IPS-20b (cell line): ENCODE measurements at regions not wholly inside any gene's neighbourhood (a gene's known extent, or its start where the extent isn't known, plus 50 kb on each side); places are given as distances from the start of the nearest gene placed in this dataset.

Source experiments
- H3K27ac ChIP-seq: one replicate; pipeline ENCODE4 v1.5.1; 2013; ENCODE audit warnings: low read length
- H3K27me3 ChIP-seq: 2 replicates; pipeline ENCODE4 v1.6.1; 2013; ENCODE audit warnings: mild to moderate bottlenecking, low read length, inconsistent platforms; ENCODE audit not compliant: insufficient read depth
- H3K36me3 ChIP-seq: 2 replicates; pipeline ENCODE4 v1.6.1; 2013; ENCODE audit warnings: low read depth, mild to moderate bottlenecking, inconsistent platforms, low read length, moderate library complexity; ENCODE audit not compliant: insufficient read depth
- H3K4me1 ChIP-seq: 2 replicates; pipeline ENCODE4 v1.6.1; 2013; ENCODE audit warnings: mild to moderate bottlenecking, control low read depth, inconsistent platforms, low read length, moderate library complexity; ENCODE audit not compliant: insufficient read depth
- H3K4me3 ChIP-seq: 2 replicates; pipeline ENCODE4 v1.5.1; 2013; ENCODE audit warnings: mild to moderate bottlenecking, low read length, inconsistent platforms
- H3K9ac ChIP-seq: 2 replicates; pipeline ENCODE4 v1.6.1; 2013; ENCODE audit warnings: low read depth, mild to moderate bottlenecking, inconsistent platforms, low read length, moderate library complexity
- H3K9me3 ChIP-seq: 2 replicates; pipeline ENCODE4 v1.6.1; 2013; ENCODE audit warnings: mild to moderate bottlenecking, low read depth, low read length, inconsistent platforms; ENCODE audit not compliant: insufficient read depth

- Histone ChIP-seq H3K36me3 (no peaks in the 10 kb centered on the region), H3K9ac (no peak overlapping the region), H3K4me3 (no peak overlapping the region), H3K27ac (no peak overlapping the region), H3K9me3 (no peaks in the 10 kb centered on the region), H3K4me1 (no peaks in the 10 kb centered on the region), H3K27me3 (no peaks in the 10 kb centered on the region)
Observed at GRCh38 chr3:18634461-18634860, 209.3 kb upstream of the SATB1 start.

- H3K4me1 ChIP-seq = no peaks in the 10 kb centered on the region
- no peak overlapping the region for H3K4me3 ChIP-seq
- no peaks in the 10 kb centered on the region for H3K9me3 ChIP-seq
- H3K9ac ChIP-seq = no peak overlapping the region
- H3K27ac ChIP-seq = no peak overlapping the region
- no peaks in the 10 kb centered on the region for H3K27me3 ChIP-seq
- no peaks in the 10 kb centered on the region for H3K36me3 ChIP-seq
Observed at GRCh38 chr3:18633002-18633401, 207.9 kb upstream of the SATB1 start.

GRCh38 chr3:18630295-18630694 is 205.2 kb upstream of the SATB1 start:
- no peaks in the 10 kb centered on the region for H3K4me1 ChIP-seq
- H3K9ac ChIP-seq = no peak overlapping the region
- H3K27me3 ChIP-seq = no peaks in the 10 kb centered on the region
- H3K4me3 ChIP-seq = no peak overlapping the region
- H3K27ac ChIP-seq = no peak overlapping the region
- H3K36me3 ChIP-seq = no peaks in the 10 kb centered on the region
- H3K9me3 ChIP-seq = no peaks in the 10 kb centered on the region

- H3K27me3 ChIP-seq = no peaks in the 10 kb centered on the region
- no peaks in the 10 kb centered on the region for H3K36me3 ChIP-seq
- H3K4me1 ChIP-seq = no peaks in the 10 kb centered on the region
- no peaks in the 10 kb centered on the region for H3K9me3 ChIP-seq
- no peak overlapping the region for H3K27ac ChIP-seq
- H3K9ac ChIP-seq = no peak overlapping the region
- no peak overlapping the region for H3K4me3 ChIP-seq
Observed at GRCh38 chr3:18625085-18625484, 199.9 kb upstream of the SATB1 start.

- H3K36me3 ChIP-seq = no peaks in the 10 kb centered on the region
- H3K27ac ChIP-seq = no peak overlapping the region
- no peak overlapping the region for H3K4me3 ChIP-seq
- H3K4me1 ChIP-seq = peaks cover 5% of the 10 kb centered on the region; the same call in 1 of the 2 replicates
- no peak overlapping the region for H3K9ac ChIP-seq
- no peaks in the 10 kb centered on the region for H3K27me3 ChIP-seq
- no peaks in the 10 kb centered on the region for H3K9me3 ChIP-seq
Observed at GRCh38 chr3:18623220-18623619, 198.1 kb upstream of the SATB1 start.

- Histone ChIP-seq H3K4me3 (no peak overlapping the region), H3K9ac (no peak overlapping the region), H3K27me3 (no peaks in the 10 kb centered on the region), H3K27ac (no peak overlapping the region), H3K36me3 (no peaks in the 10 kb centered on the region), H3K4me1 (peaks cover 5% of the 10 kb centered on the region; the same call in 1 of the 2 replicates), H3K9me3 (no peaks in the 10 kb centered on the region)
Observed at GRCh38 chr3:18618723-18619122, 193.6 kb upstream of the SATB1 start.

- Histone ChIP-seq H3K36me3 (no peaks in the 10 kb centered on the region), H3K27ac (no peak overlapping the region), H3K9me3 (peaks cover 4% of the 10 kb centered on the region; the same call in 1 of the 2 replicates), H3K4me1 (no peaks in the 10 kb centered on the region), H3K9ac (no peak overlapping the region), H3K4me3 (no peak overlapping the region), H3K27me3 (no peaks in the 10 kb centered on the region)
Observed at GRCh38 chr3:18611991-18612390, 186.9 kb upstream of the SATB1 start.

- Histone ChIP-seq H3K9ac (no peak overlapping the region), H3K27me3 (no peaks in the 10 kb centered on the region), H3K4me3 (no peak overlapping the region), H3K36me3 (no peaks in the 10 kb centered on the region), H3K27ac (no peak overlapping the region), H3K9me3 (peaks cover 4% of the 10 kb centered on the region; the same call in 1 of the 2 replicates), H3K4me1 (no peaks in the 10 kb centered on the region)
Observed at GRCh38 chr3:18609187-18609586, 184.0 kb upstream of the SATB1 start.

- Histone ChIP-seq H3K27ac (no peak overlapping the region), H3K4me3 (no peak overlapping the region), H3K4me1 (no peaks in the 10 kb centered on the region), H3K9me3 (peaks cover 13% of the 10 kb centered on the region; the same call in 1 of the 2 replicates), H3K36me3 (no peaks in the 10 kb centered on the region), H3K9ac (no peak overlapping the region), H3K27me3 (no peaks in the 10 kb centered on the region)
Observed at GRCh38 chr3:18597919-18598318, 172.8 kb upstream of the SATB1 start.

- no peak overlapping the region for H3K9ac ChIP-seq
- H3K4me1 ChIP-seq = peaks cover 15% of the 10 kb centered on the region
- H3K27me3 ChIP-seq = no peaks in the 10 kb centered on the region
- H3K36me3 ChIP-seq = no peaks in the 10 kb centered on the region
- no peak overlapping the region for H3K4me3 ChIP-seq
- peaks cover 13% of the 10 kb centered on the region; the same call in 1 of the 2 replicates for H3K9me3 ChIP-seq
- H3K27ac ChIP-seq = no peak overlapping the region
Observed at GRCh38 chr3:18593231-18593630, 168.1 kb upstream of the SATB1 start.

- peaks cover 15% of the 10 kb centered on the region for H3K4me1 ChIP-seq
- H3K9me3 ChIP-seq = no peaks in the 10 kb centered on the region
- no peaks in the 10 kb centered on the region for H3K36me3 ChIP-seq
- no peak overlapping the region for H3K9ac ChIP-seq
- H3K27me3 ChIP-seq = no peaks in the 10 kb centered on the region
- H3K27ac ChIP-seq = no peak overlapping the region
- H3K4me3 ChIP-seq = no peak overlapping the region
Observed at GRCh38 chr3:18591120-18591519, 166.0 kb upstream of the SATB1 start.

- no peaks in the 10 kb centered on the region for H3K36me3 ChIP-seq
- no peaks in the 10 kb centered on the region for H3K27me3 ChIP-seq
- H3K9me3 ChIP-seq = no peaks in the 10 kb centered on the region; the same call in 1 of the 2 replicates
- H3K9ac ChIP-seq = no peak overlapping the region
- H3K27ac ChIP-seq = no peak overlapping the region
- peaks cover 11% of the 10 kb centered on the region for H3K4me1 ChIP-seq
- H3K4me3 ChIP-seq = no peak overlapping the region
Observed at GRCh38 chr3:18586076-18586475, 160.9 kb upstream of the SATB1 start.
